GM12878 (cell line): ENCODE measurements at regions not wholly inside any gene's neighbourhood (a gene's known extent, or its start where the extent isn't known, plus 50 kb on each side); places are given as distances from the start of the nearest gene placed in this dataset.

Source experiments
- USF1 ChIP-seq: IDR thresholded peaks from 2 replicates; pipeline ENCODE4 v1.6.1; 2011; ENCODE audit warnings: borderline replicate concordance, low read depth, mild to moderate bottlenecking, moderate library complexity, mixed read lengths, low read length; ENCODE audit not compliant: insufficient read depth; ENCODE audit errors: extremely low read length
- WRNIP1 ChIP-seq: IDR thresholded peaks from 2 replicates; pipeline ENCODE4 v1.6.1; 2011; ENCODE audit warnings: low read depth, low read length, improper control_type of control experiment, borderline replicate concordance

GRCh38 chr2:9749546-9750223 lies 93.6 kb upstream of the TAF1B start:
- TF ChIP-seq WRNIP1 (no peak), USF1 (no peak)
